Activated CD4-positive, alpha-beta T cell treated with anti-CD3 and anti-CD28 coated beads for 4 hours (primary cell): ENCODE measurements at regions not wholly inside any gene's neighbourhood (a gene's known extent, or its start where the extent isn't known, plus 50 kb on each side); places are given as distances from the start of the nearest gene placed in this dataset.

Source experiments
- DNase-seq, 2 donors: peaks; one replicate each; pipeline ENCODE4 v3.0.0-alpha.2; 2020

DNA sequence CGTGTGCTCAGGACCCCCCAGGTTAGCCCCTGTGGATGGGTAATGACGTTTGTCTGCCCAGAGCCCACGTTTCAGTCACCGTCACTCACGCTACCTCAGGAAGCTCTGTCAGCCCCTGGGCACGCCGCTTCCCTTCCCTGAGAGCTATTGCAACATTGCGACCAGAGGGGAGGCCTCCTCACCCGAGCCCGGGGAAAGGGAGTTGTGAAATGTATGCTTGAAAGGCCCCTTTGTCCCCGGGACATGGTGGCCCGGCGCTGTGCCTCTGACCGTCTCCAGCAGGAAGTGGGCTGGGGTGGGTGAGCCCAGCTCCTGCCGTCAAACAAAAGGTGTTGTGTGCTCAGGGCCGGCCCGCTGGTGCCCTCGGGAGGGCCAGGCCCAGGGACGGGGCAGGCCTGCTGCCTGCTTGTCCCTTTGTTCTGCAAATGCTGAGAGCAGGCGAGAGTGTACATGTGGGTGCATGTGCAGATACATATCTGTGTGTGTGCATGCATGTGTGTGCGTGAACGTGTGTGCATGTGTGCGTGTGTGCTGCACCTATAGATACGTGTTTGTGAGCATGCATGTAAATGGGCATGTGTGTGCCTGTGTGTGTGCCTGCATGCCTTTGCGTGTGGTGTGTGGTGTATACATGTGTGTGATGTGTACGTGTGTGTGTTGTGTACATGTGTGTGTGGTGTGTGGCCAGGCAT lies 1125.0 kb downstream of the BRD1 start:
- no peak for DNase-seq

DNA sequence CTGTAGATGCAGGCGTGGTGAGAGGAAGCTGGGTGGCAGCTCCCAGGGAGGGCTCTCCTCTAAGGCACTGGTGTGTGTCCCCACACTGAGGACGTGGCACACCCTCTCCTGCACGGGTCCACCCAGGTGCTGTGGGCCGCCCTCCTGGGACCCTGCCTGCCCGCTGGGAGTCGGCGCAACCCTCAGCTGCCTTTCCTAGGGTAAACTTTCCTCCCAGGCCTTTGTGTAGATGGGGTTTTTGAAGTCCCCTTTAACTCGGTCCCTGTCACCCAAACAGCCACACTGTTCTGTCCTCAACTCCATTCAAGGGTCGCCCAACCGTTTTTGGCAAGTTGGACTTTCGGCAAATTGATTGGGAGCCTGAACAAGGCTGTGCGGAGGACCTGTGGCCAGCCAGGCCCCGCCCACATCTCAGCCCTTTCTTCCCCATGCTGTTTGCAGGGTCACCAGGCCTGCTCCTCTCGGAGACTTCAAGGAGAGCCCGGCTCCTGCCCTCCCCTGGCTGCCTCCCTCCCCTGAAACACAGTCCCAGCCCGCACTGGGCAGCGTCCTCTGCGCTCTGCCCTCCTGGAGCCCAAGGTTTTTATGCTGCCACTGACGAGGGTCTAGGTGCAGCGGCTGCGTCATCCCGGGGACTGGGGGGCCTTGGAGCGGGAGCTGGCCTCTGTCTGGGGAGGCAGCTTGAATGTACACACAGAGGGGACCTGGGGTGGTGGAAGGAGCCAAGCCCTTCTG lies 1126.2 kb downstream of the BRD1 start:
- DNase-seq: no peak

DNA sequence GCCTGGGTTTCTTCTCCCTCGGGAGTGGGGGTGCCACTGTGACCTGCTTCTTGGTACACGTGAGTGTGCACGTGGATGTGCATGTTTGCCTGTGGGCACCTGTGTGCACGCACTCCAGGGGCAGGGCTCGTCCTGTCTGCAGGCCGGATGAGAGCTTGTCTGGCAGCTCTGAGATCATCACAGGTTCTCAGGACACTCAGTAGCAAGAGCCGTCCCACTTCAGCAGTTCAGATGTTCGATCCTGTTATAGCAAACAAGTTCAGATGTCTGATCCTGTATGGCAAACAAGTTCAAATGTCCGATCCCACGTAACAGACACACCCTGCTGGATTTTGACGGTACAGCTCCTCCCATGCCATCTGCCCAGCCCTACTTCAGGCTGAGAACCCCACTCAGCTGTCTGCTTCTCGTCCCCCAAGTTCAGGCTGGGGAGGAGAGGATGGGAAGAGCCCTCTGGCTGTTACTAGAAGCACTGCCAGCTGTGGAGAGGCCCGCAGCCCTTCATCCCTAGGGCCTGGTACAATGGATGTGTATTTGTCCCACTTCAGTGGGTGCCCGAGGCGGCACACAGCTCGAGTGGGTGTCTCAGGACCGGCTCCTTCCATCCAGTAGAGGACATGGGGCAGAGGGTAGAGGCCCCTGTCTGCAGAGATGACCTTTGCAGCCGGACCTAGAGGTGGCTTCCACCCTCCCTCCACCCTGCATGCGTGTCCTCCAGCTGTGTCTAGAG lies 1126.9 kb downstream of the BRD1 start:
- DNase-seq: no peak

DNA sequence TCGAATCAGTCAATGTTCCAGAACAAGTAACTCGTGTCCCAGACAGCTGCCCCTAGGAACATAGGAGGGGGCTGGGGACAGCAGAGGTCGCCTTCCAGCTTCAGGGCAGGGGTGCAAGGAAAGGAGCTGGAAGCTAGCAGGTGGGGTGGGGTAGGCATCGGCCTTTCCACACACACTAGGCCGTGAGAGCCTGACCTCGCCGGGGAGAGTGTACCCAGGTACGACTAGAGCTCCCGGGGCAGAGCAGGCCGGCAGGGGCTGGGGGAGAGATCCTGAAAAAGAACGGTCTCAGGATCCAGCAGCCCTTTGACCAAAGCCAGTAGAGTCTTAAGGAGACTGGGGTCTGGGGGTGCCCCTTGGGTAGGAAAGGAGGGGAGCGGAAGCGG lies 1127.5 kb downstream of the BRD1 start:
- no peak for DNase-seq

DNA sequence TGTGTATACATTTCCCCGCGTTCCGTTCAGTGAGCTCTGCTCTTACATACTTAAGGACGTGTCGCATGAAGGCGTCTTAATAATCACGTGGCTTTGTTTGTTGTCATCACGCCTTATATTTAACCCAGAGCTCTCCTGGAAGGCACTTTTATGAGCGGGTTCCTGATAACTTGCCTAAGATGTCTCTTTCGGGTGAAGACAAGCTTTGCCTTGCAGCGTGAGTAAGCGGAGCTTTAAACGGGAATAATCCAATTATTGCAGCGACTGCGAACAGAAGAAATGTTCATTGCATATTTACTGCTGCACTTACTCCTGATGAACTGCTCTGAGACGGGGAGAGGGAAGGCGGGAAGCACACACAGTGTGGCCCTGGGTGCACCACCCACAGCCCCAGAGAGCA lies 1128.2 kb downstream of the BRD1 start:
- no peak for DNase-seq

DNA sequence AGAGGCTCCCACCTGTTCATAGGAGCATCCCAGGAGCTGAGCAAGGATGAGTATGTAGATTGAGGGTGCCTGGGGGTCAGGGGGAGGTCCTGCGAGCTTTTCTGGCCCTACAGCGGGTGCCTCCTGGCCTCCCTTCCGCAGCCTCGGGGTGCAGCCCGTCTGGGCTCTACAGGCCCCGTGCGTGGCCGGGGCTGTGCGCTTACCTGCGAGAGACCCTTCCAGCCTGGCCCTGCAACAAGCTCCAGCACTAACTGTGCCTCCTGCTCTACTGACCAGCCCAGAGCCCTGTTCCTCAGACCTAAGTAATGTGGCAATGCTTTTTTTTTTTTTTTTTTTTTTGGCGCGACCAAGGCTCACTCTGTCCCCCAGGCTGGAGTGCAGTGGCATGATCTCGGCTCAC lies 1129.1 kb downstream of the BRD1 start:
- no peak for DNase-seq

DNA sequence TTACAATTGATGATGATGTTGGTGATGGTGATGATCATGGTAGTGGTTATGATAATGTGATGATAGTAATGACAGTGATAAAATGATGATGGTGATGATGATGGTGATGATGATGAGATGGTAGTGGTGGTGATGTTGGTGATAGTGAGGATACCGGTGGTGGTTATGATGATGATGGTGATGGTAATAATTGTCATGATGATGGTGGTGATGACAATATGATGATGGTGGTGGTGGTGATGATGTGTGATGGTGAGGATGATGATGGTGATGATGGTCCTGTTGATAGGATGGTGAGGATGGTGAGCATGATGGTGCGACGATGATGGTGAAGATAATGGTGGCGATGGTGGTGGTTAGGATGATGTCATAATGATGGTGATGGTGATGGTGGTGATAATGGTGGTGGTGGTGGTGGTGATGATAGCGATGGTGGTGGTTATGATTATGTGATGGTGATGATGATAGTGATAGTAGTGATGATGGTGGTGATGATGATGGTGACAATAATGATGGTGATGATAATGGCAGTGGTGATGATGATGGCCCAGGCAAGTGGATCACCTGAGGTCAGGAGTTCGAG lies 1129.9 kb downstream of the BRD1 start:
- DNase-seq: no peak

DNA sequence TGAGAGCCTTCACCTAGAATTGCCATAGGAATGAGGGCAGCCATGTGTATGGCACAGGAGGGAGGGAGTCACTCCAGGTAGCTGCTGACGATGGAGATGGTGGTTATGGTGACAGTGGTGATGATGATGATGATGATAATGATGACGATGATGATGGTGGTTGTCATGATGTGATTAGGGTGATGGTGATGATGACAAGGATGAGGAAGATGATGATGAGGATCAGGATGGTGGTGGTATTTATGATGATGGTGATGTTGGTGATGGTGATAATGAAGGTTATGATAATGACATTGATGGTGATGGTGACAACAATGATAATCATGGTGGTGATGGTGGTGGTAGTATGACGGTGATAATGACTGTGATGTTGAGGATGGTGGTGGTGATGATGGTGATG lies 1130.5 kb downstream of the BRD1 start:
- no peak for DNase-seq

DNA sequence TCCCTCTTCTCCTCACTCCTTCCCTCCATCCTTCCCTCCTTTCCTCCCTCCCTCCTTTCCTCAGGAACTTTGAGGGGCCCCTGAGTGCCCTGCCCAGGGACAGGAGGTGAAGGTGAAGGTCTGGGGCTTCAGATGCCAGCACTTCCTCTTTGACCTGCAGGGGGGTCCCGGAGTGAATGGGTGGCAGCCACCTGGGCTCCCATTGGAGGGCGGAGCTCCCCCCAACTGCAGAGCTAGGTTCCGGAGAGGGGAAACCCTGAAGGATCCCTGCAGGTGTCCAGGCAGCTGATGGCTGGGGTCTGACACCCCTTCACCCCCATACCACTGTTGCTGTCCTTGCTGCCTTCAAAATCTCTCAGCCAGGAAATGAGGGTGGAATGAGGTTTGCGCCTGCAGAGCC lies 1131.3 kb downstream of the BRD1 start:
- no peak for DNase-seq

DNA sequence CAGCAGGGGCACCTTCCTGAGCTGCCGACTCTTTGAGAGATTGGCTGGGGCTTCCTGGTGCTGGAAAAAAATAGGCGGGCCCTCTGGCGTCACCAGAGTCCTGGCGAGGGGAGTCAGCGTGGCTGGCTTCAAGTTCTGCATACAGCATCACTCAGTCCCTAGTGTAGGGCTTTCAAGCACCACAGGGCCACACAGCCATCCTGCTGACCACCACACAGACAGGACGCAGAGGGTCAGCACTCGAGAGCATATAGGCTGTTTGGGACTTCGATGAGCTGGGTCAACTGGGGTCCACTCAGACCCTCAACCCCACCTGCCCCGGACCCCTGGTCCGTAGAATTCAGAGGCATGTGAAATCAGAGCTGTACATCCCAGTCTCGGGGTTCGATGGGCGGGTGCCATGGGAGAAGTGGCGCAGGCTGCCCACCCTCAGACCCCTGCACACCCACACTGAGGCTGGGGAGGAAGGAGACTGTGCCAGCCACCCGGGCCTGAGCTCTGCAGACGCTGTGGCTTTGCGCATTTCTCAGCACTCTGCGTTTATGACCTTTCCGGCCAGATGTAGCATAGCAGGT lies 1131.9 kb downstream of the BRD1 start:
- DNase-seq: no peak

DNA sequence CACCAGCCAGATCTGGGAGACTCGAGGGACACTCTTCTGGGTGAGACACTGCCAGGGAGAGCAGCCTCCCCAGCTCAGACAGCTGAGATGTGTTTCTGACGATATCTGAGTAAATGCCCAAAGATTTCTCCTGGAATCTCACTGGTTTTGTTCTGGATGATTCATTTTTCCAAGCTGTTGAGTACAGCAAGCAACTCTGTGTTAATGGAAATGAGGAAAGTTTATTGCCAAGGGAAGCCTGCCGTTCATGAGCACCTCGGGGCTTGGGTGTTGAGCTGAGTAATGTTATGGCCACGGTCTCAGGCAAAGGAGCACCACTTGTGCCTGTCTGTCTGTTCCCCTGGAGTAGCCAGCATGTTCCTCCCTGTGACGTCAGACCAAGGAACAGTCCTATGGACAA lies 1132.4 kb downstream of the BRD1 start:
- no peak for DNase-seq

DNA sequence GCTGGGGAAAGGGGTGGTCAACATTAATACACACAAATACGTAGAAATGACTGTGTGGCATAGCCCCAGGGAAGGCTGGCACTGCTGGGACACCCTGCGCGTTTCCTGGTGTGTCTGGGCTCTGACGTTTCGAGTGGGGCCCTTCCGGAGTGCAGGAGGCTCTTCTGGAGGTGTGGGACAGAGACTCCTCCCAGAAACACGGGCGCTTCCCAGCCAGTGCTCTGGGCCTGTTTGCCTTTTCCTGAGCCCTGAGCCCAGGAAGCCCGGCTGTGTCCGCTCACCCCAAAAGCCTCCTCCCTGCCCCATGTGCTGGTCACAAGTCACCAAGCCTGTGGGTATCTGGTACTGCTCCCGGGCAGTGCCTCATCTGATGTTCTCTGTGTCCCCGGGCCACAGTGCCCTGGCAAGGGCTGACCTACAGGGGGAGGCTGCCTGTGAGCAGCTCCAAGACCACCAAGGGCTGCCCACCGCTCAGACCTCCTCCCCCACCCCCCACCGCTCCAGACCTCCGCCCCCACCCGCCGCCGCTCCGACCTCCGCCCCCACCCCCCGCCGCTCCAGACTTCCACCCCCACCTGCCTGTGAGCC lies 1133.3 kb downstream of the BRD1 start:
- no peak for DNase-seq

DNA sequence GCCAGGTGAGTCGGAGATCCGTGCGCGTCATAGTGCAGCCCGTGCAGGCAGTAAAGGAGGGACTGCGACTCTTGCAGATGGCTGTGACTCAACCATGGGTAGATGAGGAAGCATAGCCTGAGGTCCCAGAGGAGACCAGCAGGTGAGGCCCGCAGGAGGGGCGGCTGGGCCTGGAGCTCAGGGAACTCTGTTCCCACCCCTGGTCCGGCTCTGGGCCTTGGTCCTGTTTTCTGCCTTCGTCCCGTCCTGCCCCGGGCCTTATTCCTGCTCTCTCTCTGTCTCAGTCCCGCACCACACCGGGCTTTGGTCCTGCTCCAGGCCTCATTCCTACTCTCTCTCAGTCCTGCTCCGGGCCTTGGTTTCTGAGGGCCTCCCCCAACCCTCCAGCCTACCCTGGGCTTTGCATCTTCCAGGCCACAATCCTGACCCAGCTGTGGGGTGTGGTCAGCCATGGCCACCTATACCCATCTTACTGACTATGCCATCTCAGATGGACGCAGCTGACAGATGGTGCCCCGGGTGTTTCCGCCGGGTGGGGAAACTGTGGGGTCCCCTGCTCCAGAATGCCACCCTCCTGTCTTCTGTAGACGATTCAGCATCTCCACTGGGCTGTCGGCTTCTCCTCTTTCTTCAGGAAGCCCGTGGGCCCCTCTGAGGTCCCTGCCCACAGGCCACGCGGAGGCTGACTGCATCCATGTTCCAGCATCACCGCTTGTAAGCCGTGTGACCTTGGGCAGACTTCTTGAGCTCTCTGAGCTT lies 1134.1 kb downstream of the BRD1 start:
- no peak for DNase-seq

DNA sequence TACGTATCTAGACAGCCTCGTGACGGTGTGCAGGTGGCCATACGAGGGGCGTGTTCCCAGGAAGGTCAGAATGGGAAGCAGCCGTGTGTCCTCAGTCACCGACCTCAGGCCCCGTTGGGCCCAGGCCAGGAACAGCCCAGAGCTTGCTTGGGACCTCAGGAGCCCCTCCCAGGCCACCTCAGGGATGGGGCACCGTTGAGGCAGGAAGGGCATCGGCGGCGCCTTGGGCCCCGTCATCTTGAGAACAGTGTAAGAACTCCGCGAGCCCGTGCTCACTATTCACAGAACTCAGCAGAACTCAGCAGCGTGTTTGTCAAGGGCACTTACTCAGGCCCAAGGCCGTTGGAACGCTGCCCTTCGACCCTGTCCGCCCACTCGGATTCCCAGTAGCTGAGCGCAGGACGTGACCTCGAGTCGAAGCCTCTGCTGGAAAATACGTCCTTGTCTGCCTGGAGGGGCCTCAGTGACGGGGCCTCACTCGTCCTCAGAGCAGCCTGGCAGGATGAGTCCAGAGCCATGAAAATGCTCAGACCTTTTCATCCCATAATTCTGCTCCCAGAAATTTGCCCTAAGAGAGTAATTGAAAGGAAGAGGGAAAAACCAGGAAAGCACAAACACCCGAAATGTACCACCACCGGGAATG lies 1134.8 kb downstream of the BRD1 start:
- no peak for DNase-seq

DNA sequence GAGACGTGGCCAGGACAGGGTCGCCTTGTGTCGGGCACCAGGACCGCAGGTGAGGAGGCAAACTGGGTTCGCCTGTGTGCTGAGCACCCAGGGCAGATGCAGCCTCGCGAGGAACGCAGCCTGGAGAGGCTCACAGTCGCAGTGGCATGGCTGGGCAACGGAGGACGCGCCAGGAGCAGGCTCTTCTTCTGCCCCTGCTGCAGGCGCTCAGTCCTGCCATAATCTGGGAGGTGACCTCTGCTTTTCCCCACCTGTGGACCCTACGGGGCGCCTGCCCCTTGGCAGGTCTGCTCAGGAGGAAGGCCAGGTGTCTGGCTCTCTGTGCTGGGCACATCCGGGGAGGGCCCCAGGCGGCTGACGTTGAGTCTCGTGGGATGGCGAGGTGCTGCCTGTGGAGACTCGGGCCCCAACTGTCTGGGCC lies 1136.2 kb downstream of the BRD1 start:
- no peak for DNase-seq

DNA sequence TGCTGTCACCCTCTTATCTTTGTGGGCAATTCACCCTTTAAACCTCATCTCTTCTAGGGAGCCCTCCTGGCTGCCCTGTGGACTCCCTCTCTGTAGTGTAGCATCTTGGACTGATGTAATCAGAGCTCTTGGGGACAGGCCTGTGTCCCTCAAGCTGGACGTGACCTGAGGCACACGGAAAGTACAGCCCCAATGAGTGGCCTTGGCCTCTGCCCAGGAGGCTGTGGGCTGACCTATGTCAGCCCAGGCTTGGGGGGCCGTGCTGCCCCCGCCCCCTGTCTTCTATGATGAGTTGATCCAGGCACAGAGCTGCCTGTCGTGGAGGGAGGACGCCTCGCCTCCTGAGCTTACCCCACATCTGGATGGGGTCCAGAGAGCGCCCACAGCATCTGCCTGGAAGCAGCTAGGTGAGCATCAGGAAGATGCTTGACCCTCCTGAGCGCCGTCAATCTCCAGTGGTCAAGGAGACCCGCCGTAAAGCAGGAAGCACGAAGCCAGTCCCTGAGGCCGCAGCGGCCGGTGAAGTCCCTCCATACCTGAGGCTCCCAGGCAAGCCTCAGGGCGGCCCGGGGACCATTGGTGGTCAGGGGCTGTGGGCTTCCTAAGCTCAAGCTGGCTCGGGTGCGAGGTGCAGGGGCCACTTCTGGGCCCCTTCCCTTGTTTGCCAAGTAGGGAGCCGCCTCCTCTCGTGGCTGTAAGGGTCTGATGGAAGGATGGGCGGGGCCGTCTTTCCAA lies 1136.9 kb downstream of the BRD1 start:
- DNase-seq: no peak

DNA sequence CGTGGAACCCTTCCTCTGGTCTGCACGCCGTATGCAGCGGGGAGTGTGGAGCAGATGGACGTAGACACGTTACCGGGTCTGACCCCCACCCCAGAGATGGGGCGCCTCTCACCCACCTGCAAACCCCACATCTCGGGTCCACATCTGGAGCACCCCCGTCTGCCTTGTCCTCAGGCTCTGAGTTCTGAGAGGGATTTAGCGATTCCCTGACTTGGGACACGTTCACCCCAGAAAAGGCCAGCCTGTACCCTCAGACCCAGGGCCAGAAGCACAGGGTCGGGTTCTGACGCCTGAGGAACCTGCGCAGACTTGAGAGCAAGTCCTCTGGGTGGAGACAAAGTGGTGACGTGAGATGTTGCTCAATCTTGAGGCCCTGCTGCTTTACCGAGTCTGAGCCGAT lies 1138.5 kb downstream of the BRD1 start:
- DNase-seq: no peak

DNA sequence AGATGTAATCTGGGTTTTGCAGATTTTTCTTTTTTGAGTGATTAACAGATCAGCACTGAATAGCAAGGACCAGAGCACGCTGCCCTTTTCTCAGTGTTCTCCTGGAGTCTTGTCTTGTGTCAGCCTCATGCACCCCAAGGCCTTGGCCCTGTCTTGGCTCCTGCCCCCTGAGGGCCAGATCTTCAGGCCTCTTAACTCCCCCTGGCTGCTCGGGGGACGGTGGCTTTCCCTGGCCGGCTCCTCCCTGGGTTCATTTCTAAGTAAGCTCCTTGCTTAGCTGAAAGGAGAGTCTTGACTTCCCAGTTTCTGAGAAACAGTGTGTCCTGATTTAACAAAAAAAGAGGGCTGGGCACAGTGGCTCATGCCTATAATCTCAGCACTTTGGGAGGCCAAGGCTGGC lies 1139.3 kb downstream of the BRD1 start:
- DNase-seq: no peak

DNA sequence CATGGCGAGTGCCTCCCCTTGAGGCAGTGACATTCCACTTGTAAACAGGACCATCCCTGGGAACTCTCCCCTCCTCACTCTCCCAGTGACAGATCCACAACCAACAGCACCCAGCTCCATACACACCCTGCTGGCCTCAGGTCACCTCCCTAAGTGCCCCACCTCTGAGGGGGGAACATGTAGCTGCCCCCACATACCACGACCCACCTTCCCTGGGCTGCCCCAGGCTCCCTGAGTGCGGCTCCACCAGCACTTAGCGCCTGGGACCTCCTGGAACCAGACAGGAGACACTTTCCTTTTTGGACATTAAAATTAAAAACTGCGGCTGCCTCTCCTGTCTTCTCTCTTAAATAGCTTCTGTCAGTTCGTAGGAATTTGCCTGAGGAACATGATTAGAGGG lies 1140.1 kb downstream of the BRD1 start:
- DNase-seq: no peak

DNA sequence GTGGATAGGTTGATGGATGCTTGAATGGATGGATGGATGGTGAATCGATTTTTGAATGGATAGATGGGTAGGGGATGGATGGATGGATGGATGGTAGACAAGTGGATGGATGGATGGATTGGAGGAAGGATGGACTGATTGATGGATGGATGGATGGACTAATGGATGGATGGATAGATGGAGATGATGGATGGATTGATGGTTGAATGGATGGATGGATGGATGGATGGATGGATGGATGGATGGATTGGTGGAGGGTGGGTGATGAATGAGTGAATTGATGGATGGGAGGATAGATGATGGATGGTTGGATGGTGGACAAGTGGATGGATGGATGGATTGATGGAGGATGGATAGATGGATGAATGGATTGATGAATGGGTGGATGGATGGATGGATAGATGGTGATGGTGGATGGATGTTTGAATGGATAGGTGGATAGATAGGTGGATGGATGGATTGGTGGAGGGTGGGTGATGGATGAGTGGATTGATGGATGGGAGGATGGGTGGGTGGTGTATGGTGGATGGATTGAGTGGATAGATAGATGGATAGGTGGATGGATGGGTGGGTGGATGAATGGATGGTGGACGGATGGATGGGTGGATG lies 1140.9 kb downstream of the BRD1 start:
- no peak for DNase-seq

DNA sequence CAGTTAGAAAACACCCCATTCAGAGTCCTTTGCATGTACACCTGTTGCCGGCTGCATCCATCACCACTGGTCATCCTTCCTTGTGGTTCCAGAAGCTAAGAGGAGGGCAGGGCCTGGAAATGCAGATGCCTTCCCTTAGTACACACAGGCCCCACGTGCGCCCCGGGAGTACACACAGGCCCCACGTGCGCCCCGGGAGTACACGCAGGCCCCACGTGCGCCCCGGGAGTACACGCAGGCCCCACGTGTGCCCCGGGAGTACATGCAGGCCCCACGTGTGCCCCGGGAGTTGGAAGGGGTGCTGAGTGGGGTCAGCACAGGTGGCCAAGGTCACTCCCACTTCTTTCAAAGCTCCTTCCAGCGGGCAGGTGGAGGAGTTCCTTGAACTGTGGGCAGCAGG lies 1141.9 kb downstream of the BRD1 start:
- DNase-seq: no peak
